ENCODE measurements at regions not wholly inside any gene's neighbourhood (a gene's known extent, or its start where the extent isn't known, plus 50 kb on each side); places are given as distances from the start of the nearest gene placed in this dataset.

DNA sequence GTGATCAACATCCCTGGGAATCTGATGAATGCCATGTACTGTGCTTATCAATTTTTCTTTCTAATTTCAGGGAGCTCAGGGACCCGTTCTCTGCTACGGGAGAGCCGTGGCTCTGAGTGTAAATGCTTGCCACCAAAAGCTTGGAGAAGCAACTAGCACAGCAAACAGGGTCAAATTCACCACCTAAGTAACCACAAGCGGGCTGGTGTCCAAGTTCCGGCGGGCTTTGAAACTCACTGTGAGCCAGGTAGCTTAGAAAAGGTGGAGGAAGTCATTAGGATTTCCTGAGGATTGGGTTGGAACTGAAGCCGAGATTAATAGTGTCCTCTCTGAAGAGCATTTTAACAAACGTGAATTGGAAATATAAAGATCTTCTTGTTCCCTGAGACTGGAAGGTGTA, 87.2 kb downstream of the CLDN34 start:
- no peak for TF ChIP-seq CTCF (conservative IDR thresholded peaks at IDR 0.05; ENCODE audit: low read depth, low read length)
- TF ChIP-seq EZH2 (IDR thresholded peaks at IDR 0.05; ENCODE audit: borderline replicate concordance, low read depth, low read length, poor library complexity, severe bottlenecking) = no peak

Data from A673 (cell line).